ENCODE measurements at regions not wholly inside any gene's neighbourhood (a gene's known extent, or its start where the extent isn't known, plus 50 kb on each side); places are given as distances from the start of the nearest gene placed in this dataset.

DNA sequence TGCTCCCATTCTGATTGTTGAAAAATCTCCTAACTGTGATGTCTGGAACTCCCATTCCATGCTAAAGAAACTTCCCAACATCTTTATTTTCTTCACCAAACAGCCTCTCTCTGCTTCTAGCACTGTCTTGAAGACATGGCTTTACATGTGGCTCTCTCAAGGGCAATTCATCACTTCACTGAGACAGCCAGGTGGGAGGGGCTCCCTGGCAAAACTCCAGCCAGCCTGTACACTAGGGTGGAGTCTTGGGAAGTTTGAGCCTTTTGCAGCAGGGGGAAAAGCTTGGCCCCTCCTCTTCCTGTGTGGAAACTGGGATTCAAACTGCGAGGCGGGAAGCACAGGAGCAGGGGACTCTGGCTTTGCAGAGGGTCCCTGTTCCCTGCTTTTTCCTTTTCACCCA is 130.5 kb upstream of the TTC29 start (continued):
- TF ChIP-seq, protein P1, sequence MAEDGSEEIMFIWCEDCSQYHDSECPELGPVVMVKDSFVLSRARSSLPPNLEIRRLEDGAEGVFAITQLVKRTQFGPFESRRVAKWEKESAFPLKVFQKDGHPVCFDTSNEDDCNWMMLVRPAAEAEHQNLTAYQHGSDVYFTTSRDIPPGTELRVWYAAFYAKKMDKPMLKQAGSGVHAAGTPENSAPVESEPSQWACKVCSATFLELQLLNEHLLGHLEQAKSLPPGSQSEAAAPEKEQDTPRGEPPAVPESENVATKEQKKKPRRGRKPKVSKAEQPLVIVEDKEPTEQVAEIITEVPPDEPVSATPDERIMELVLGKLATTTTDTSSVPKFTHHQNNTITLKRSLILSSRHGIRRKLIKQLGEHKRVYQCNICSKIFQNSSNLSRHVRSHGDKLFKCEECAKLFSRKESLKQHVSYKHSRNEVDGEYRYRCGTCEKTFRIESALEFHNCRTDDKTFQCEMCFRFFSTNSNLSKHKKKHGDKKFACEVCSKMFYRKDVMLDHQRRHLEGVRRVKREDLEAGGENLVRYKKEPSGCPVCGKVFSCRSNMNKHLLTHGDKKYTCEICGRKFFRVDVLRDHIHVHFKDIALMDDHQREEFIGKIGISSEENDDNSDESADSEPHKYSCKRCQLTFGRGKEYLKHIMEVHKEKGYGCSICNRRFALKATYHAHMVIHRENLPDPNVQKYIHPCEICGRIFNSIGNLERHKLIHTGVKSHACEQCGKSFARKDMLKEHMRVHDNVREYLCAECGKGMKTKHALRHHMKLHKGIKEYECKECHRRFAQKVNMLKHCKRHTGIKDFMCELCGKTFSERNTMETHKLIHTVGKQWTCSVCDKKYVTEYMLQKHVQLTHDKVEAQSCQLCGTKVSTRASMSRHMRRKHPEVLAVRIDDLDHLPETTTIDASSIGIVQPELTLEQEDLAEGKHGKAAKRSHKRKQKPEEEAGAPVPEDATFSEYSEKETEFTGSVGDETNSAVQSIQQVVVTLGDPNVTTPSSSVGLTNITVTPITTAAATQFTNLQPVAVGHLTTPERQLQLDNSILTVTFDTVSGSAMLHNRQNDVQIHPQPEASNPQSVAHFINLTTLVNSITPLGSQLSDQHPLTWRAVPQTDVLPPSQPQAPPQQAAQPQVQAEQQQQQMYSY (CRISPR knock-in tag; IDR thresholded peaks at IDR 0.05) = no peak
- TF ChIP-seq SOX15 (CRISPR knock-in tag; IDR thresholded peaks at IDR 0.05) = no peak
- TF ChIP-seq EMX1 (CRISPR knock-in tag; IDR thresholded peaks at IDR 0.05) = no peak
- TF ChIP-seq NR1H2 (CRISPR knock-in tag; IDR thresholded peaks at IDR 0.05) = no peak
- TF ChIP-seq, protein P2, sequence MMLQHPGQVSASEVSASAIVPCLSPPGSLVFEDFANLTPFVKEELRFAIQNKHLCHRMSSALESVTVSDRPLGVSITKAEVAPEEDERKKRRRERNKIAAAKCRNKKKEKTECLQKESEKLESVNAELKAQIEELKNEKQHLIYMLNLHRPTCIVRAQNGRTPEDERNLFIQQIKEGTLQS (CRISPR knock-in tag; conservative IDR thresholded peaks at IDR 0.05) = no peak
- TF ChIP-seq, protein P3, sequence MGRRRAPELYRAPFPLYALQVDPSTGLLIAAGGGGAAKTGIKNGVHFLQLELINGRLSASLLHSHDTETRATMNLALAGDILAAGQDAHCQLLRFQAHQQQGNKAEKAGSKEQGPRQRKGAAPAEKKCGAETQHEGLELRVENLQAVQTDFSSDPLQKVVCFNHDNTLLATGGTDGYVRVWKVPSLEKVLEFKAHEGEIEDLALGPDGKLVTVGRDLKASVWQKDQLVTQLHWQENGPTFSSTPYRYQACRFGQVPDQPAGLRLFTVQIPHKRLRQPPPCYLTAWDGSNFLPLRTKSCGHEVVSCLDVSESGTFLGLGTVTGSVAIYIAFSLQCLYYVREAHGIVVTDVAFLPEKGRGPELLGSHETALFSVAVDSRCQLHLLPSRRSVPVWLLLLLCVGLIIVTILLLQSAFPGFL (CRISPR knock-in tag; IDR thresholded peaks at IDR 0.05; ENCODE audit: borderline replicate concordance) = no peak
- no peak for TF ChIP-seq OVOL2 (CRISPR knock-in tag; IDR thresholded peaks at IDR 0.05; ENCODE audit: borderline replicate concordance)
- TF ChIP-seq, protein P4, sequence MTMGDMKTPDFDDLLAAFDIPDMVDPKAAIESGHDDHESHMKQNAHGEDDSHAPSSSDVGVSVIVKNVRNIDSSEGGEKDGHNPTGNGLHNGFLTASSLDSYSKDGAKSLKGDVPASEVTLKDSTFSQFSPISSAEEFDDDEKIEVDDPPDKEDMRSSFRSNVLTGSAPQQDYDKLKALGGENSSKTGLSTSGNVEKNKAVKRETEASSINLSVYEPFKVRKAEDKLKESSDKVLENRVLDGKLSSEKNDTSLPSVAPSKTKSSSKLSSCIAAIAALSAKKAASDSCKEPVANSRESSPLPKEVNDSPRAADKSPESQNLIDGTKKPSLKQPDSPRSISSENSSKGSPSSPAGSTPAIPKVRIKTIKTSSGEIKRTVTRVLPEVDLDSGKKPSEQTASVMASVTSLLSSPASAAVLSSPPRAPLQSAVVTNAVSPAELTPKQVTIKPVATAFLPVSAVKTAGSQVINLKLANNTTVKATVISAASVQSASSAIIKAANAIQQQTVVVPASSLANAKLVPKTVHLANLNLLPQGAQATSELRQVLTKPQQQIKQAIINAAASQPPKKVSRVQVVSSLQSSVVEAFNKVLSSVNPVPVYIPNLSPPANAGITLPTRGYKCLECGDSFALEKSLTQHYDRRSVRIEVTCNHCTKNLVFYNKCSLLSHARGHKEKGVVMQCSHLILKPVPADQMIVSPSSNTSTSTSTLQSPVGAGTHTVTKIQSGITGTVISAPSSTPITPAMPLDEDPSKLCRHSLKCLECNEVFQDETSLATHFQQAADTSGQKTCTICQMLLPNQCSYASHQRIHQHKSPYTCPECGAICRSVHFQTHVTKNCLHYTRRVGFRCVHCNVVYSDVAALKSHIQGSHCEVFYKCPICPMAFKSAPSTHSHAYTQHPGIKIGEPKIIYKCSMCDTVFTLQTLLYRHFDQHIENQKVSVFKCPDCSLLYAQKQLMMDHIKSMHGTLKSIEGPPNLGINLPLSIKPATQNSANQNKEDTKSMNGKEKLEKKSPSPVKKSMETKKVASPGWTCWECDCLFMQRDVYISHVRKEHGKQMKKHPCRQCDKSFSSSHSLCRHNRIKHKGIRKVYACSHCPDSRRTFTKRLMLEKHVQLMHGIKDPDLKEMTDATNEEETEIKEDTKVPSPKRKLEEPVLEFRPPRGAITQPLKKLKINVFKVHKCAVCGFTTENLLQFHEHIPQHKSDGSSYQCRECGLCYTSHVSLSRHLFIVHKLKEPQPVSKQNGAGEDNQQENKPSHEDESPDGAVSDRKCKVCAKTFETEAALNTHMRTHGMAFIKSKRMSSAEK (CRISPR knock-in tag; IDR thresholded peaks at IDR 0.05; ENCODE audit: borderline replicate concordance) = no peak
- TF ChIP-seq KAT7 (CRISPR knock-in tag; IDR thresholded peaks at IDR 0.05; ENCODE audit: borderline replicate concordance) = no peak
- TF ChIP-seq, protein P5, sequence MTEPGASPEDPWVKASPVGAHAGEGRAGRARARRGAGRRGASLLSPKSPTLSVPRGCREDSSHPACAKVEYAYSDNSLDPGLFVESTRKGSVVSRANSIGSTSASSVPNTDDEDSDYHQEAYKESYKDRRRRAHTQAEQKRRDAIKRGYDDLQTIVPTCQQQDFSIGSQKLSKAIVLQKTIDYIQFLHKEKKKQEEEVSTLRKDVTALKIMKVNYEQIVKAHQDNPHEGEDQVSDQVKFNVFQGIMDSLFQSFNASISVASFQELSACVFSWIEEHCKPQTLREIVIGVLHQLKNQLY (CRISPR knock-in tag; IDR thresholded peaks at IDR 0.05) = no peak
- no peak for TF ChIP-seq NR3C1 (CRISPR knock-in tag; conservative IDR thresholded peaks at IDR 0.05; ENCODE audit: low read depth)

DNA sequence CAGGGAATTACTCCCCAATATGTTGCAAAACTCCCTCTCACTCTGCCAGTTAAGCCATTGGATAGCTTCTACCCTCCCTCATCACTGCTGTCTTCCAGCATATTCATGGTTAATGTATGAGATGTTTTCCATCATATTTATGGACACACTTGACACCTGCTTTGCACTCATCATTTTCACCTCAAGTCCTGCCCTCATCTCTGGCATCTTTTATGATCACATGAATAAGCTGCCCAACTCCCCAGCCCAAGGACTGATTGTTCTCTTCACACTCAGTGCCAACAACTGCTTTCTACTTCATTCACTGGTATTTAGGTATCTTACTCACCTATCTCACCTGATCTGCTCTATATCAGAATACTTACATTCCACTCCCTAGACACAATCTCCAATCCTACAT is 131.1 kb upstream of the TTC29 start:
- peaks cover 16% of the 10 kb centered on the region for H3K36me3 Mint-ChIP-seq
- ATAC-seq = no peak
- no peak overlapping the region for H3K27ac Mint-ChIP-seq
- no peak overlapping the region for H3K4me3 Mint-ChIP-seq
- CTCF ChIA-PET = interaction anchor here (0.6 to 0.8 kb wide), 2 partner anchors 20 to 499 kb away, joined by 3 read pairs; no protein-coding TSS in a partner anchor
- peaks cover 35% of the 10 kb centered on the region for H3K9me3 Mint-ChIP-seq
- no peak for DNase-seq (ENCODE audit: low spot score)
- H3K27me3 Mint-ChIP-seq (ENCODE audit: low read depth) = peaks cover 33% of the 10 kb centered on the region
- POLR2A ChIA-PET = no interaction called here
- H3K4me1 Mint-ChIP-seq = peaks cover 29% of the 10 kb centered on the region
- TF ChIP-seq, protein P6, sequence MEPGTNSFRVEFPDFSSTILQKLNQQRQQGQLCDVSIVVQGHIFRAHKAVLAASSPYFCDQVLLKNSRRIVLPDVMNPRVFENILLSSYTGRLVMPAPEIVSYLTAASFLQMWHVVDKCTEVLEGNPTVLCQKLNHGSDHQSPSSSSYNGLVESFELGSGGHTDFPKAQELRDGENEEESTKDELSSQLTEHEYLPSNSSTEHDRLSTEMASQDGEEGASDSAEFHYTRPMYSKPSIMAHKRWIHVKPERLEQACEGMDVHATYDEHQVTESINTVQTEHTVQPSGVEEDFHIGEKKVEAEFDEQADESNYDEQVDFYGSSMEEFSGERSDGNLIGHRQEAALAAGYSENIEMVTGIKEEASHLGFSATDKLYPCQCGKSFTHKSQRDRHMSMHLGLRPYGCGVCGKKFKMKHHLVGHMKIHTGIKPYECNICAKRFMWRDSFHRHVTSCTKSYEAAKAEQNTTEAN (CRISPR knock-in tag; IDR thresholded peaks at IDR 0.05) = no peak
- TF ChIP-seq SMAD3 (CRISPR knock-in tag; IDR thresholded peaks at IDR 0.05; ENCODE audit: borderline replicate concordance) (no peak), ZNF671 (CRISPR knock-in tag; IDR thresholded peaks at IDR 0.05) (no peak)
- TF ChIP-seq, protein P7, sequence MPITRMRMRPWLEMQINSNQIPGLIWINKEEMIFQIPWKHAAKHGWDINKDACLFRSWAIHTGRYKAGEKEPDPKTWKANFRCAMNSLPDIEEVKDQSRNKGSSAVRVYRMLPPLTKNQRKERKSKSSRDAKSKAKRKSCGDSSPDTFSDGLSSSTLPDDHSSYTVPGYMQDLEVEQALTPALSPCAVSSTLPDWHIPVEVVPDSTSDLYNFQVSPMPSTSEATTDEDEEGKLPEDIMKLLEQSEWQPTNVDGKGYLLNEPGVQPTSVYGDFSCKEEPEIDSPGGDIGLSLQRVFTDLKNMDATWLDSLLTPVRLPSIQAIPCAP (CRISPR knock-in tag; IDR thresholded peaks at IDR 0.05) = no peak
- TF ChIP-seq, protein P8, sequence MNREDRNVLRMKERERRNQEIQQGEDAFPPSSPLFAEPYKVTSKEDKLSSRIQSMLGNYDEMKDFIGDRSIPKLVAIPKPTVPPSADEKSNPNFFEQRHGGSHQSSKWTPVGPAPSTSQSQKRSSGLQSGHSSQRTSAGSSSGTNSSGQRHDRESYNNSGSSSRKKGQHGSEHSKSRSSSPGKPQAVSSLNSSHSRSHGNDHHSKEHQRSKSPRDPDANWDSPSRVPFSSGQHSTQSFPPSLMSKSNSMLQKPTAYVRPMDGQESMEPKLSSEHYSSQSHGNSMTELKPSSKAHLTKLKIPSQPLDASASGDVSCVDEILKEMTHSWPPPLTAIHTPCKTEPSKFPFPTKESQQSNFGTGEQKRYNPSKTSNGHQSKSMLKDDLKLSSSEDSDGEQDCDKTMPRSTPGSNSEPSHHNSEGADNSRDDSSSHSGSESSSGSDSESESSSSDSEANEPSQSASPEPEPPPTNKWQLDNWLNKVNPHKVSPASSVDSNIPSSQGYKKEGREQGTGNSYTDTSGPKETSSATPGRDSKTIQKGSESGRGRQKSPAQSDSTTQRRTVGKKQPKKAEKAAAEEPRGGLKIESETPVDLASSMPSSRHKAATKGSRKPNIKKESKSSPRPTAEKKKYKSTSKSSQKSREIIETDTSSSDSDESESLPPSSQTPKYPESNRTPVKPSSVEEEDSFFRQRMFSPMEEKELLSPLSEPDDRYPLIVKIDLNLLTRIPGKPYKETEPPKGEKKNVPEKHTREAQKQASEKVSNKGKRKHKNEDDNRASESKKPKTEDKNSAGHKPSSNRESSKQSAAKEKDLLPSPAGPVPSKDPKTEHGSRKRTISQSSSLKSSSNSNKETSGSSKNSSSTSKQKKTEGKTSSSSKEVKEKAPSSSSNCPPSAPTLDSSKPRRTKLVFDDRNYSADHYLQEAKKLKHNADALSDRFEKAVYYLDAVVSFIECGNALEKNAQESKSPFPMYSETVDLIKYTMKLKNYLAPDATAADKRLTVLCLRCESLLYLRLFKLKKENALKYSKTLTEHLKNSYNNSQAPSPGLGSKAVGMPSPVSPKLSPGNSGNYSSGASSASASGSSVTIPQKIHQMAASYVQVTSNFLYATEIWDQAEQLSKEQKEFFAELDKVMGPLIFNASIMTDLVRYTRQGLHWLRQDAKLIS (CRISPR knock-in tag; IDR thresholded peaks at IDR 0.05; ENCODE audit: borderline replicate concordance) = no peak
- TF ChIP-seq, protein P9, sequence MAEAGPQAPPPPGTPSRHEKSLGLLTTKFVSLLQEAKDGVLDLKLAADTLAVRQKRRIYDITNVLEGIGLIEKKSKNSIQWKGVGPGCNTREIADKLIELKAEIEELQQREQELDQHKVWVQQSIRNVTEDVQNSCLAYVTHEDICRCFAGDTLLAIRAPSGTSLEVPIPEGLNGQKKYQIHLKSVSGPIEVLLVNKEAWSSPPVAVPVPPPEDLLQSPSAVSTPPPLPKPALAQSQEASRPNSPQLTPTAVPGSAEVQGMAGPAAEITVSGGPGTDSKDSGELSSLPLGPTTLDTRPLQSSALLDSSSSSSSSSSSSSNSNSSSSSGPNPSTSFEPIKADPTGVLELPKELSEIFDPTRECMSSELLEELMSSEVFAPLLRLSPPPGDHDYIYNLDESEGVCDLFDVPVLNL (CRISPR knock-in tag; IDR thresholded peaks at IDR 0.05; ENCODE audit: borderline replicate concordance, low read depth) = no peak
- TF ChIP-seq, protein P10, sequence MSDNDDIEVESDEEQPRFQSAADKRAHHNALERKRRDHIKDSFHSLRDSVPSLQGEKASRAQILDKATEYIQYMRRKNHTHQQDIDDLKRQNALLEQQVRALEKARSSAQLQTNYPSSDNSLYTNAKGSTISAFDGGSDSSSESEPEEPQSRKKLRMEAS (CRISPR knock-in tag; IDR thresholded peaks at IDR 0.05) = no peak

All from WTC11 (cell line).